ENCODE measurements at regions not wholly inside any gene's neighbourhood (a gene's known extent, or its start where the extent isn't known, plus 50 kb on each side); places are given as distances from the start of the nearest gene placed in this dataset.
"Not testable (repeated sequence)": the region's sequence is repeated elsewhere in the genome, so short reads cannot be mapped to it uniquely, and the experiment has no call there.

GRCh38 chr5:57937025-57937424, 454.4 kb upstream of the ACTBL2 start:
- ATAC-seq: no peak

DNA sequence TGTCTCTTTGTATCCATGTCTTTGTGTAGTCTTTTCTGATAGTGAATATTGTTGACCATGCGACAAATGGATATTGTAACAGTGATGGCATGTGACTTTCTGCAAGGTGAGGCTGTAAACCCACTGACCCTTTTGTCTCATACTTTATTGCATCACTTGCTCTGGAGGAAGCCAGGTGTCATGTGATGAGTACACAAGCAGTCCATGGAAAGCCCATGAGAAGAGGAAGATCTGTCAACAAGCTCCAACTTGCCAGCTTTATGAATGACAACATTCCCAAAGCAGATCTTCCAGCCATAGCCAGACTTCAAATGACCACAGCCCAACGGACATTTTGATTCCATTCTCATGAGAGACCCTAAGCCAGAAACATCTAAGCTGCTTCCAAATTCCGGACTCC, 450.1 kb upstream of the ACTBL2 start:
- ATAC-seq: no peak

- ATAC-seq: no peak
Measured at GRCh38 chr5:57931807-57932206, 449.2 kb upstream of the ACTBL2 start.

DNA sequence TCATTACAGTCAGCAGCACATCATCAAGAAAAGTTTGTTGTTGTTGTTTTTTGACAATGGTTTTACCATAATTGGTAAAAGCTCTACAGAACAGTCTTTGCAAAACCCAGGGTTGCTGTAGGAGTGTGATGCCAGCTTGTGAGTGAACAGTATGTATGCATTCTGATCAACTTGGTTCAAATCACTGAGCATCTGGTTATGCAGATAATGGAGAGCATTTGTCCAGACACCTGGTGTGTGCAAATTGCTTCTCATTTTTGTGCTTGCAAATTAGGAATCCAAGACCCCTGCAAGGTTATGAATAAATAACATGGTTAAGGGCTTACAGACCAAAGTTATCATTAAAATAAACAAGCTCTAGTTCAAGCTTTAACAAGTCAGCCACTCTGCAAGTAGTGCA, 448.7 kb upstream of the ACTBL2 start:
- no peak for ATAC-seq

DNA sequence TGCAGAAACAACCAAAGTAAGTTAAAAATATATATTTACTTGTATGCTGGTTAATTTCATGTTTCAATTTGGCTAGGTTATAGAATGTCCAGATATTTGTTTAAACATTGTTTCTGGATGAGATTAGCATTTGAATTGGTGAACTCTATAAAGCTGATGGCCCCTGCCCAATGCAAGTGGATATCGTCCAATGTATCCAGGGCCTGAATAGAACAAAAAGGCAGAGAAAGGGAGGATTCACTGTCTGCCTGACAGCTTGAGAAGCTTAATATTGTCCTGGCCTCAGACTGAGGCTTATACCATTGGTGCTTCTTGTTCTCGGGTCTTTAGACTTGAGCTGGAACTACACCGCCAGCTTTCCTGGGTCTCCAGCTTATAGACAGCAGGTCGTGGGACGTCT, 446.7 kb upstream of the ACTBL2 start:
- ATAC-seq: no peak

GRCh38 chr5:57923094-57923493, 440.5 kb upstream of the ACTBL2 start:
- not testable (repeated sequence) for ATAC-seq

- ATAC-seq: no peak
Measured at GRCh38 chr5:57917004-57917403, 434.4 kb upstream of the ACTBL2 start.

- ATAC-seq: no peak
Measured at GRCh38 chr5:57915536-57915935, 432.9 kb upstream of the ACTBL2 start.

DNA sequence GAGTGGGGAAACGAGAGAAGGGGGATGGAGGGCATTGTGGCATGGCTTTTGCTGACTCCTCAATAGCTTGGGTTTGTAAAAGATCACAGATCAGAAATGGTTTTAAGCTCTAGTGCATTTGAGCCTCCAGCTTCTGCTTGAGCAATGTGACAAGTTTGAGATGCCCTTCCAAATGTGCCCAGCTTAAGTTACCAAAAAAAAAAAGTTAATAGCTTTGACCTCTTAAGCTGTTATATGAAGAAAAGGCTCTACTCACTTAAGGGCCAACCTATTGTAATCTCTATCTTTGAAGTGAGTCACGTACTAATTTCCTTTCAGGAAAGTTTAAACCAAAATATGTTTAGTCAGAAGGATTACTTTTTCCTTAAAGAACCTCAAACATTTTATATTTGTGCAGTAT, 428.8 kb upstream of the ACTBL2 start:
- ATAC-seq: no peak

DNA sequence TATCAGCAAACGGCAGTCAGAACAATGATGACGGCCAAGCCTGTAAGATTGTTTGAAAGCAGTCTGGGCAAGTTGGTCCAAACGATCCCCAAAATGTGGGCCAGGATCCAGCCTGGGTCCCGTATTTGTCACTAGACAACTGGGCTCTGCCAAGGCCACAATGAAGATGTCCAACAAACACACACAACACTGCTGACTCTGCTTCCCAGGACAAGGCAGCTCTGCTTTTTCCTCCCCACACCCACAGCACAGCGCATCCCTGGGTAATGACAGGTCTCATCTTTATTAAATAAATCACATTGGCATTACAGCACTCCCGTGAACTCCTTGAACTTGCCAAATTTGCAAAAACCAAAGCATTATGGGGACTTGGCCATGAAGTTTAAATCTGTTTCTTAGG, 424.1 kb upstream of the ACTBL2 start:
- ATAC-seq: no peak

DNA sequence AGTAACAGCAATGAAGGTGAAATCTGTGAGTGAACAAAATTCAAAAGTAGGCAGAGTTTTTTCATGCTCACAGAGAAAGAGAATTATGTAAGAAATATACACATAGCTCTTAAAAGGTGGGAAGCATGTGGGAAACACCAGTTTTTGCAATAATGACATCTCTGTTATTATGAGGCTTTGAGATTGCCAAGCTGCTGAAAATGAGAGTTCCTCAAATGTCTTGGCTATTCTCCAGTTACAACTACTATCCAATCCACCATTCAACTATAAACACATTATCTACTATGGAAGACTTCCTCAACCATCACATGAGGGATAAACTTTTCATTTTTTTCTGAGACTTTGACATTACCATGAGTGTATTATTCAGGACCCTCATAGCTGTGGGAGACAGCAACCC, 420.8 kb upstream of the ACTBL2 start:
- no peak for ATAC-seq

- no peak for ATAC-seq
Measured at GRCh38 chr5:57902095-57902494, 419.5 kb upstream of the ACTBL2 start.

GRCh38 chr5:57900381-57900944, 417.9 kb upstream of the ACTBL2 start:
- no peak for ATAC-seq

DNA sequence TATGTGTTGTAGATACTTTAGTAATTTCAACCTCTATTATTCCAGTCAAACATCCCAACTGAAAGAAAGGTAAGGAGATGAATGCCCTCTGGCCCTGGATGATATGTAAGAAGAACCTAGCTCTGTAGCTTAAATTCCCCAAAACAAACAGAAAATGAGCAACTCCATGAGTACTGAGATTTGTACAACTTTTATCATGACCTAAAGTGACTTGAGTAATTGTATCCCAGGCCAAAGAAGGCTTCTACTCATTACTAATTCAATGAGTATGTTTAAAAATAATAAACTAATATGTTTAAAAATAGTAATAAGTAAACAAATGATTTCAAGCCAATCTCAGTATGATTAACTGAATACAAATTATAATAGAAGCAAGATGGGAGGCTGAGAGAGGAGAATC, 414.0 kb upstream of the ACTBL2 start:
- no peak for ATAC-seq

DNA sequence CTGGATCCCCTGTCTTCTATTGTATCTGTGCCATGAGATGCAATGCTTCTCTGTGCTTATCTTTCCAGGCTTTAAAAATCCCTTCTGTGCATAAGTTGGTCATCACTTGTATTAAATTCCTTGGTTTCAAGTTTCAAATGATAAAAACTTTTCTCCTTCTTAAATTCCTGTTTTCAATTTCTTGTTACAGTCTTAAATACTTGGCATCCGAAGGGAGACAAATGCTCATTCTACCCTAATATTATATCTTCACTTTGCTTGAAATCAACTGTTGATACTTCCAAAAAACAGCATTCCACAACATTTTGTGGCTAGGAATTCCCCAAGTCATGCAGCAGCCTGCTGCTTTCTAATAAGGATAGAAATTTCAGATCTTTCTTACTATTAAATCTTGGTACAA, 413.2 kb upstream of the ACTBL2 start:
- no peak for ATAC-seq

GRCh38 chr5:57893926-57894325, 411.3 kb upstream of the ACTBL2 start:
- ATAC-seq: no peak

GRCh38 chr5:57891443-57891842, 408.8 kb upstream of the ACTBL2 start:
- ATAC-seq: no peak

- no peak for ATAC-seq
Measured at GRCh38 chr5:57889558-57889957, 406.9 kb upstream of the ACTBL2 start.

DNA sequence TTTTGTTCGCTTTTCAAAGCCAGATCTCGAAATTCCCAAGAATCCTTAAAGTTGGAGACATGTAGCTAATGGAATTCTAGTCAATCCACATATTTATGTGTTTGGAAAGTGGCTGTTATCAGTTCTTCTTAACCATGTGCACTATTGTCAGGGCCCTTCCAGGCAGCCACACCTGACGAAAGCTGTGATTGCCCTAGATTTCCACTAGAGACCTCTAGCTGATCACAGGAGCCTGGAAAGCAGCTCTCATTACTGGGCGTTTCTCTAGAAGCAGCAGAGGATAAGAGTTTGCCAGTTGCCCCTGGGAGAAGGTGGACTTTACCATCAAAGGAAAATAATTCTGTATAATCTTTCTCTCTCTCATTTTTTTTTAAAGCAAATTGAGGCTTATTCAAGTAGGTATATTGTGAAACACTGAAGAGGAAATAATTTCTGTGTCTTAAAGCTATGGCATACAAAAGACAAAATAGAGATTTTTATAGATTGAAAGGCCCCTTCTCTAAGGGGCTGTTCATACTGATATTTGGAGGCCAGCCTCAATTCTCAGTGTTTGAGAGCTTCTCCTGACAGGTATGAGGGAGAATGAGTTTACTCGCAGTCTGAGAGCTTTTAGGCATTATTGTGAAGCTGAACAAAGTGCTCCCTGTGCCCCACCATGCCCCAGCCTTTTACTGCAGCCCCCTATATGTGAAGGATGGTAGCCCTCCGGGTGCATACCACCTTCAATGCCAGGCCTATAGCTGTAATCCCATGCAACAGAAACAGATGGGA, 405.4 kb upstream of the ACTBL2 start:
- no peak for ATAC-seq

- ATAC-seq: no peak
Measured at GRCh38 chr5:57884346-57885102, 401.9 kb upstream of the ACTBL2 start.

GRCh38 chr5:57880216-57880615, 397.6 kb upstream of the ACTBL2 start:
- no peak for ATAC-seq

DNA sequence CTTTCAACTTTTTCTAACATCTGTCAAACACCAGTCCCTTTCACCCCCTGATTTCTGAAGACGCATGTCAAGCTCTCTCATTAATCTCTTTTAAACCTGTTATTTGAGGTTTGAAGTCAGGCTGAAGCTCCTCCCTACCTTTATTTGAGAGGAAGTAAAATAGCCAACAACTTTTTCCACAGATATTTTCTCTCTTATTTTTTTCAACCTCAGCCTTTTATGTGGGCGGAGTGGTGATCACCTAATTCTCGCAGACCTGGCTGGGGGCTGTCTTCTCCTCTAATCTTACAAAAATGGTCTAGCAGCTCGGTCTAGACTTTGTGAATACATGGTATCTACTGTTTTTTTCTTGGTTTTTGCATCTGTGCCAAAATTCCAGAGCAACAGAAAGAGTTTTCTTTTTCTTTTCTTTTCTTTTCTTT, 395.7 kb upstream of the ACTBL2 start:
- no peak for ATAC-seq

- no peak for ATAC-seq
Measured at GRCh38 chr5:57871496-57871895, 388.9 kb upstream of the ACTBL2 start.

- ATAC-seq: not testable (repeated sequence)
Measured at GRCh38 chr5:57870267-57870666, 387.7 kb upstream of the ACTBL2 start.
